ENCODE measurements at regions not wholly inside any gene's neighbourhood (a gene's known extent, or its start where the extent isn't known, plus 50 kb on each side); places are given as distances from the start of the nearest gene placed in this dataset.
A peak's percentile ranks its signal among the peaks of the same experiment; 100 is the strongest.

- no peak for TF ChIP-seq POLR2A (IDR thresholded peaks at IDR 0.05)
- TF ChIP-seq, protein P1, sequence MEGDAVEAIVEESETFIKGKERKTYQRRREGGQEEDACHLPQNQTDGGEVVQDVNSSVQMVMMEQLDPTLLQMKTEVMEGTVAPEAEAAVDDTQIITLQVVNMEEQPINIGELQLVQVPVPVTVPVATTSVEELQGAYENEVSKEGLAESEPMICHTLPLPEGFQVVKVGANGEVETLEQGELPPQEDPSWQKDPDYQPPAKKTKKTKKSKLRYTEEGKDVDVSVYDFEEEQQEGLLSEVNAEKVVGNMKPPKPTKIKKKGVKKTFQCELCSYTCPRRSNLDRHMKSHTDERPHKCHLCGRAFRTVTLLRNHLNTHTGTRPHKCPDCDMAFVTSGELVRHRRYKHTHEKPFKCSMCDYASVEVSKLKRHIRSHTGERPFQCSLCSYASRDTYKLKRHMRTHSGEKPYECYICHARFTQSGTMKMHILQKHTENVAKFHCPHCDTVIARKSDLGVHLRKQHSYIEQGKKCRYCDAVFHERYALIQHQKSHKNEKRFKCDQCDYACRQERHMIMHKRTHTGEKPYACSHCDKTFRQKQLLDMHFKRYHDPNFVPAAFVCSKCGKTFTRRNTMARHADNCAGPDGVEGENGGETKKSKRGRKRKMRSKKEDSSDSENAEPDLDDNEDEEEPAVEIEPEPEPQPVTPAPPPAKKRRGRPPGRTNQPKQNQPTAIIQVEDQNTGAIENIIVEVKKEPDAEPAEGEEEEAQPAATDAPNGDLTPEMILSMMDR (IDR thresholded peaks at IDR 0.05) = no peak
- no peaks in the 10 kb centered on the region for H3K36me3 ChIP-seq
- H3K4me1 ChIP-seq = no peaks in the 10 kb centered on the region
- no peak overlapping the region for H3K4me3 ChIP-seq
- no peaks in the 10 kb centered on the region for H3K27me3 ChIP-seq
- peaks cover 0 to 3% (median 0%) of the 10 kb centered on the region in 4 donors for H3K9me3 ChIP-seq
- no peak overlapping the region for H3K27ac ChIP-seq
- no peak for DNase-seq
Observed at GRCh38 chr10:130804778-130805634, 506.5 kb downstream of the TCERG1L start.

DNA sequence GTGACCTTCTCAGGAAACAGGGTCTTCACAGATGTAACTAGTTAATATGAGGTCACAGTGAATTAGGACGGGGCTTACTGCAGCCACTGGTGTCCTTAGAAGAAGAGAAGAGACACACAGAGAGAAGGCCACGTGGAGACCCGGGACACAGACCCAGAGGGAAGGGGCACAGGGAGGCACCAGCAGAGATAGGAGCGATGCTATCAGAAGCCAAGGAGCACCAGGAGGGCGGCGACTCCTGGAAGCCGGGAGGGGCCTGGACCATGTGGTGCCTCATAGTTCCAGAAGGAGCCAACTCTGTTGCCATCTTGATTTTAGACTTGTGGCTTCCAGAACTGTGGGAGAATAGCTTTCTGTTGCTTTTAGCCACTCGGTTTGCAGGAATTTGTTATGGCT, 505.9 kb downstream of the TCERG1L start:
- no peaks in the 10 kb centered on the region for H3K36me3 ChIP-seq
- H3K4me1 ChIP-seq = no peaks in the 10 kb centered on the region
- TF ChIP-seq, protein P1 (IDR thresholded peaks at IDR 0.05) = no peak
- no peak for TF ChIP-seq POLR2A (IDR thresholded peaks at IDR 0.05)
- no peak for DNase-seq
- H3K9me3 ChIP-seq = peaks cover 0 to 3% (median 0%) of the 10 kb centered on the region in 4 donors
- no peak overlapping the region for H3K4me3 ChIP-seq
- H3K27me3 ChIP-seq = no peaks in the 10 kb centered on the region
- H3K27ac ChIP-seq = no peak overlapping the region

DNA sequence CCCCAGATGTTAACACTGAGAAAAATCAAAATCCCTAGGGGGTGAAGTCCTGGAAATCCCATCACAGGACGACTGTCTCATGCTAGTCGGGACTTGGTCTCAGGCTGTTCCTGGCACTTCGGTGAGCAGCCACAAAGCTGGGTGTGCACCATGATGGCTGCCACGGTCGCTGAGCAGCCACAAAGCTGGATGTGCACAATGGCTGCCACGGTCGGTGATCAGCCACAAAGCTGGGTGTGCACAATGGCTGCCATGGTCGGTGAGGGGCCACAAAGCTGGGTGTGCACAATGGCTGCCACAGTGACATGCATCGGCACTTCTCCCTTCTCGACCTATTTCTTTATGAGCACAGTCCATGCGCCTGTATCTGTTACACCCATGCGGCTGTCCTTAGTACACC, 505.1 kb downstream of the TCERG1L start:
- H3K9me3 ChIP-seq = peaks cover 0 to 3% (median 0%) of the 10 kb centered on the region in 4 donors
- H3K27me3 ChIP-seq = no peaks in the 10 kb centered on the region
- no peaks in the 10 kb centered on the region for H3K4me1 ChIP-seq
- DNase-seq = no peak
- no peak for TF ChIP-seq POLR2A (IDR thresholded peaks at IDR 0.05)
- TF ChIP-seq, protein P1 (IDR thresholded peaks at IDR 0.05) = no peak
- H3K27ac ChIP-seq = no peak overlapping the region
- no peak overlapping the region for H3K4me3 ChIP-seq
- H3K36me3 ChIP-seq = no peaks in the 10 kb centered on the region

DNA sequence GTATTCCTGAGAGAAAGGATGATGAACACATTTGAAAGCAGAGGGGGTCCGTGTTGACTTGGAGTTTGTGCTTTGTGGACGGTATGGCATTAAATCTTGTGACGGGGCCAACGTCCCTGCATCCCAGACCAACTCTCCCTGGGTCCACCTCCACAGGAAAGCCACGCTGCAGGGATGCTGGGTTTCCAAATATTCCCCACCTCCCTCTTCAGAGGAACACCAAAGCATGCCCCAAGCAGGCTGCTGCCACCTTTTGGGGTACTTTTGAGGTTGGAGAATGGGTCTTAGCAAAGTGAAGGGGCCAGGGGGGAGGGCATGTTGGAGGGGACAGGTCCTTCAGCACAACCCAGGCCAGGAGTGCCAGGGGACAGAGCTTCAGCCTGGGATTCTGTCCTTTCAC, 504.4 kb downstream of the TCERG1L start:
- no peak for TF ChIP-seq POLR2A (IDR thresholded peaks at IDR 0.05)
- TF ChIP-seq, protein P1 (IDR thresholded peaks at IDR 0.05) = no peak
- DNase-seq = no peak
- Histone ChIP-seq H3K27me3 (no peaks in the 10 kb centered on the region), H3K4me1 (no peaks in the 10 kb centered on the region), H3K9me3 (peaks cover 0 to 3% (median 0%) of the 10 kb centered on the region in 4 donors), H3K4me3 (no peak overlapping the region), H3K36me3 (no peaks in the 10 kb centered on the region), H3K27ac (no peak overlapping the region)

GRCh38 chr10:130807721-130808120, 503.8 kb downstream of the TCERG1L start:
- TF ChIP-seq POLR2A (IDR thresholded peaks at IDR 0.05) = no peak
- TF ChIP-seq, protein P1 (IDR thresholded peaks at IDR 0.05) = no peak
- Histone ChIP-seq H3K27me3 (no peaks in the 10 kb centered on the region), H3K27ac (no peak overlapping the region), H3K4me3 (no peak overlapping the region), H3K36me3 (no peaks in the 10 kb centered on the region), H3K4me1 (no peaks in the 10 kb centered on the region), H3K9me3 (peaks cover 0 to 3% (median 0%) of the 10 kb centered on the region in 4 donors)
- DNase-seq = peak in 1 of 3 donors; percentile 11

Measured in Peyer's patch (tissue), 4 donors.